Suprapubic skin (tissue), 4 donors: ENCODE measurements at regions not wholly inside any gene's neighbourhood (a gene's known extent, or its start where the extent isn't known, plus 50 kb on each side); places are given as distances from the start of the nearest gene placed in this dataset.
A peak's percentile ranks its signal among the peaks of the same experiment; 100 is the strongest.

Experiments
- DNase-seq, 2 donors: peaks; one replicate each; pipeline ENCODE4 v3.0.0-alpha.2; 2019; ENCODE audit warnings: low spot score in 2 of 2
- H3K27ac ChIP-seq: fragments of 200-600 bp; sonication (generic); one replicate; pipeline ENCODE4 v1.5.1; 2019
- H3K27me3 ChIP-seq: fragments of 200-600 bp; sonication (generic); one replicate; pipeline ENCODE4 v1.5.1; 2019
- H3K36me3 ChIP-seq: fragments of 200-600 bp; sonication (generic); one replicate; pipeline ENCODE4 v1.5.1; 2019
- H3K4me1 ChIP-seq: fragments of 200-600 bp; sonication (generic); one replicate; pipeline ENCODE4 v1.5.1; 2019
- H3K4me3 ChIP-seq: fragments of 200-600 bp; sonication (generic); one replicate; pipeline ENCODE4 v1.5.1; 2019; ENCODE audit warnings: mild to moderate bottlenecking
- H3K9me3 ChIP-seq: fragments of 200-600 bp; sonication (generic); one replicate; pipeline ENCODE4 v1.5.1; 2019
- CTCF ChIP-seq, 2 donors: fragments of 200-600 bp in 1 of 2; fragments of 450-650 bp in 1 of 2; sonication (generic) in 1 of 2; IDR thresholded peaks; one replicate each; pipeline ENCODE4 v1.5.1; 2016 to 2019; ENCODE audit warnings: antibody characterized with exemption in 2 of 2, mild to moderate bottlenecking in 1 of 2, moderate library complexity in 1 of 2
- EP300 ChIP-seq: sonication (generic); formaldehyde crosslinking; IDR thresholded peaks from one replicate; pipeline ENCODE4 v1.6.1; 2017; ENCODE audit warnings: antibody characterized with exemption
- POLR2A ChIP-seq, 2 donors: fragments of 450-650 bp; IDR thresholded peaks; one replicate each; pipeline ENCODE4 v1.6.1; 2017; ENCODE audit warnings: antibody characterized with exemption in 2 of 2, mild to moderate bottlenecking in 2 of 2, moderate library complexity in 2 of 2
- POLR2AphosphoS5 ChIP-seq, 3 donors: sonication (generic); formaldehyde crosslinking; IDR thresholded peaks; one replicate each; pipeline ENCODE4 v1.6.1; 2017; ENCODE audit warnings: antibody characterized with exemption in 3 of 3
- WGBS: methylation state at CpG from one replicate; pipeline ENCODE4 v1.1.5; 2018; 5-methylcytosine and 5-hydroxymethylcytosine counted together

GRCh38 chr2:187842978-187843847 lies 289.0 kb upstream of the TFPI start:
- DNase-seq, result no peak
- Histone ChIP-seq H3K36me3 (no peaks in the 10 kb centered on the region), H3K27me3 (no peaks in the 10 kb centered on the region)

GRCh38 chr2:187847245-187848208 lies 293.3 kb upstream of the TFPI start:
- no peaks in the 10 kb centered on the region for H3K36me3 ChIP-seq
- no peaks in the 10 kb centered on the region for H3K27me3 ChIP-seq
- H3K4me3 ChIP-seq, result no peak overlapping the region
- TF ChIP-seq POLR2AphosphoS5 (IDR thresholded peaks at IDR 0.05) (no peak), EP300 (no peak), POLR2A (IDR thresholded peaks at IDR 0.05) (no peak), CTCF (IDR thresholded peaks at IDR 0.05) (no peak)
- H3K27ac ChIP-seq, result no peak overlapping the region
- no peaks in the 10 kb centered on the region for H3K4me1 ChIP-seq
- DNase-seq, result no peak
- no peaks in the 10 kb centered on the region for H3K9me3 ChIP-seq
- 75% methylated on average over 1 of the region's 1 CpG for WGBS

More at GRCh38 chr2:187842978-187843847, 289.0 kb upstream of the TFPI start:
- 48% methylated on average over 8 of the region's 8 CpGs for WGBS
- TF ChIP-seq EP300 (no peak), CTCF (IDR thresholded peaks at IDR 0.05) (peak in 1 of 2 donors; percentile 38), POLR2AphosphoS5 (IDR thresholded peaks at IDR 0.05) (no peak)
- Histone ChIP-seq H3K27ac (no peak overlapping the region), H3K9me3 (no peaks in the 10 kb centered on the region), H3K4me1 (no peaks in the 10 kb centered on the region), H3K4me3 (no peak overlapping the region)

GRCh38 chr2:187851955-187852561 lies 297.8 kb upstream of the TFPI start:
- H3K36me3 ChIP-seq, result no peaks in the 10 kb centered on the region
- H3K4me3 ChIP-seq, result no peak overlapping the region
- no peak overlapping the region for H3K27ac ChIP-seq
- H3K4me1 ChIP-seq, result no peaks in the 10 kb centered on the region
- H3K9me3 ChIP-seq, result no peaks in the 10 kb centered on the region
- H3K27me3 ChIP-seq, result no peaks in the 10 kb centered on the region
- no peak for DNase-seq
- WGBS, result 59% methylated on average over 5 of the region's 5 CpGs
- no peak for TF ChIP-seq POLR2A (IDR thresholded peaks at IDR 0.05)
- no peak for TF ChIP-seq POLR2AphosphoS5 (IDR thresholded peaks at IDR 0.05)
- TF ChIP-seq EP300, result no peak
- TF ChIP-seq CTCF (IDR thresholded peaks at IDR 0.05), result no peak

GRCh38 chr2:187853381-187853791 lies 299.2 kb upstream of the TFPI start:
- Histone ChIP-seq H3K9me3 (no peaks in the 10 kb centered on the region), H3K4me1 (no peaks in the 10 kb centered on the region), H3K4me3 (no peak overlapping the region), H3K36me3 (no peaks in the 10 kb centered on the region), H3K27ac (no peak overlapping the region), H3K27me3 (no peaks in the 10 kb centered on the region)
- 45% methylated on average over 1 of the region's 1 CpG for WGBS
- DNase-seq, result no peak
- no peak for TF ChIP-seq POLR2AphosphoS5 (IDR thresholded peaks at IDR 0.05)
- no peak for TF ChIP-seq POLR2A (IDR thresholded peaks at IDR 0.05)
- no peak for TF ChIP-seq EP300
- TF ChIP-seq CTCF (IDR thresholded peaks at IDR 0.05), result no peak
